ENCODE measurements at regions not wholly inside any gene's neighbourhood (a gene's known extent, or its start where the extent isn't known, plus 50 kb on each side); places are given as distances from the start of the nearest gene placed in this dataset.

GRCh38 chr7:36092221-36092771, 60.8 kb upstream of the EEPD1 start:
- no peak for ATAC-seq (ENCODE audit: low read depth)
- peaks cover 1% of the 10 kb centered on the region for H3K9me3 Mint-ChIP-seq
- no peaks in the 10 kb centered on the region for H3K4me1 Mint-ChIP-seq

GRCh38 chr7:36096460-36097095, 56.5 kb upstream of the EEPD1 start:
- ATAC-seq (ENCODE audit: low read depth) = no peak
- H3K4me1 Mint-ChIP-seq = no peaks in the 10 kb centered on the region
- peaks cover 11% of the 10 kb centered on the region for H3K9me3 Mint-ChIP-seq
- H3K27ac Mint-ChIP-seq = no peak overlapping the region
- no peak overlapping the region for H3K4me3 Mint-ChIP-seq
- peaks cover 2% of the 10 kb centered on the region for H3K27me3 Mint-ChIP-seq
- DNase-seq (ENCODE audit: low spot score in 2 of 2) = no peak
- H3K36me3 Mint-ChIP-seq = peaks cover 1% of the 10 kb centered on the region

More at GRCh38 chr7:36092221-36092771, 60.8 kb upstream of the EEPD1 start:
- DNase-seq (ENCODE audit: low spot score in 2 of 2) = no peak
- Mint-ChIP-seq H3K27ac (no peak overlapping the region), H3K36me3 (peaks cover 2% of the 10 kb centered on the region), H3K27me3 (peaks cover 1% of the 10 kb centered on the region), H3K4me3 (no peak overlapping the region)

DNA sequence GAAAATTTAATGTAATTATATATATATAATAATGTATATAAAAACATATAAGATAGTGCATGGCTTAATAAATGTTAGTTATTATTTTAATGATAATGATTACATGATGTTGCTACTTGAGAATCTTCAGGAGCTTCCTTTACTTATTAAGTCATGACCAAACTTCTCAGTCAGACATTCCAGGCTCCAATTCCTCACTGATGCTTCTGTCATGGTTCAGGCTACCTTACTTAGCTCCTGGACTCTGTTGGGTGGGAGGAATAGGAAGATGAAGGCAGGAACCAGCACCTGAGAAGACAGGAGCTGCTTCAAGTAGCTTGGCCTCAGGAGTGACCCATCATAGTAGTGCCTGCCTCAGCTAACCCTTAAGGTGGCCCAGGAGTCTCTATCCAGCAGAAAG, 55.0 kb upstream of the EEPD1 start:
- Mint-ChIP-seq H3K4me3 (no peak overlapping the region), H3K9me3 (peaks cover 11% of the 10 kb centered on the region), H3K27ac (no peak overlapping the region), H3K27me3 (peaks cover 2% of the 10 kb centered on the region), H3K36me3 (peaks cover 1% of the 10 kb centered on the region), H3K4me1 (no peaks in the 10 kb centered on the region)
- ATAC-seq (ENCODE audit: low read depth) = no peak
- no peak for DNase-seq (ENCODE audit: low spot score in 2 of 2)

GRCh38 chr7:36100226-36100625, 52.8 kb upstream of the EEPD1 start:
- Mint-ChIP-seq H3K4me1 (no peaks in the 10 kb centered on the region), H3K36me3 (peaks cover 1% of the 10 kb centered on the region), H3K4me3 (no peak overlapping the region), H3K27me3 (peaks cover 2% of the 10 kb centered on the region), H3K27ac (no peak overlapping the region), H3K9me3 (peaks cover 11% of the 10 kb centered on the region)
- no peak for DNase-seq (ENCODE audit: low spot score in 2 of 2)
- ATAC-seq (ENCODE audit: low read depth) = no peak

- no peaks in the 10 kb centered on the region for H3K4me1 Mint-ChIP-seq
- H3K27ac Mint-ChIP-seq = no peak overlapping the region
- H3K4me3 Mint-ChIP-seq = no peak overlapping the region
- DNase-seq (ENCODE audit: low spot score in 2 of 2) (no peak), ATAC-seq (ENCODE audit: low read depth) (no peak)
- H3K36me3 Mint-ChIP-seq = peaks cover 1% of the 10 kb centered on the region
- H3K27me3 Mint-ChIP-seq = peaks cover 2% of the 10 kb centered on the region
- H3K9me3 Mint-ChIP-seq = peaks cover 11% of the 10 kb centered on the region
These were observed 52.4 kb upstream of the EEPD1 start for GRCh38 chr7:36100634-36101033.
